GM23338 (cell line): ENCODE measurements at regions not wholly inside any gene's neighbourhood (a gene's known extent, or its start where the extent isn't known, plus 50 kb on each side); places are given as distances from the start of the nearest gene placed in this dataset.

Experiments
- CREB1 ChIP-seq: fragments of 250-450 bp; sonication (Bioruptor Pico); IDR thresholded peaks from 2 replicates; pipeline ENCODE4 v1.5.0; 2020; ENCODE audit warnings: low read depth, mild to moderate bottlenecking, moderate library complexity
- EZH2 ChIP-seq: fragments of 200-600 bp; sonication (generic); IDR thresholded peaks from one replicate; pipeline ENCODE4 v1.8.0; 2017; ENCODE audit warnings: antibody characterized with exemption, mild to moderate bottlenecking, low read depth; ENCODE audit not compliant: unreplicated experiment
- EZH2phosphoT487 ChIP-seq: fragments of 200-600 bp; sonication (generic); IDR thresholded peaks from one replicate; pipeline ENCODE4 v1.8.1; 2018; ENCODE audit warnings: antibody characterized with exemption; ENCODE audit not compliant: unreplicated experiment
- JUNB ChIP-seq: IDR thresholded peaks from one replicate; pipeline ENCODE4 v1.6.1; 2016; ENCODE audit warnings: antibody characterized with exemption; ENCODE audit not compliant: unreplicated experiment
- POLR2AphosphoS5 ChIP-seq: IDR thresholded peaks from 2 replicates; pipeline ENCODE4 v1.6.1; 2016; ENCODE audit warnings: antibody characterized with exemption, low read depth
- STAT1 ChIP-seq: IDR thresholded peaks from one replicate; pipeline ENCODE4 v1.6.1; 2016; ENCODE audit warnings: antibody characterized with exemption; ENCODE audit not compliant: unreplicated experiment
- ZNF114 ChIP-seq: fragments of 250-450 bp; sonication (Bioruptor Pico); IDR thresholded peaks from 2 replicates; pipeline ENCODE4 v1.5.0; 2020; ENCODE audit warnings: mild to moderate bottlenecking, moderate library complexity
- TF ChIP-seq, protein P1 (sequence below), 2 experiments: fragments of 200-600 bp in 1 of 2; sonication (generic) in 1 of 2; conservative IDR thresholded peaks; 2 replicates each; pipeline versions ENCODE4 v1.5.1 to v1.6.1; 2016 to 2017; ENCODE audit warnings: antibody characterized with exemption in 2 of 2, low read depth in 2 of 2, mild to moderate bottlenecking in 2 of 2, moderate library complexity in 1 of 2
- TF ChIP-seq, protein P2 (sequence below): IDR thresholded peaks from one replicate; pipeline ENCODE4 v1.6.1; 2018; ENCODE audit warnings: antibody characterized with exemption; ENCODE audit not compliant: unreplicated experiment

DNA sequence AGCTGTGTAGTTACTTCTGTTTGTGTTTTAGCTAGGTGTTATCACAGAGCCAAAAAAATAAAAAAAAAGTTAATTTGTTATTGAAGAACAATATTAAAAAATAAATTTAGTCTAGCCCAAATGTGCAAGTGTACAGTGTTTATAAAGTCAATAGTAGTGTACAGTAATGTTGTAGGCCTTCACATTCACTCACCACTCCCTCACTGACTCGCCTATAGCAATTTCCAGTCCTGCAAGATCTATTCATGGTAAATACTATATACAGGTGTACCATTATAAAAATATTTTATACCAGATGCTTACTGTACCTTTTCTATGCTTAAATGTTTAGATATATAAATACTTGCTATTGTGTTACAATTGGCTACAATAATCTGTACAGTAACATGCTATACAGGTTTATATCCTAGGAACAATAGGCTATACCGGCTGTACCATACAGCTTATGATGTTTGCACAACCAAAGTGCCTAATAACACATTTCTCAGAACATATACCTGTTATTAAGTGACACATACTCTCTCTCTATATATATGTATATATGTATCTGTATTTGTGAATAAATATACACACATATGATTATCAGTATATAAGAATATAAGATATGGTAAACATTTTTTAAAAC, 341.4 kb upstream of the EDIL3 start:
- TF ChIP-seq, protein P1, sequence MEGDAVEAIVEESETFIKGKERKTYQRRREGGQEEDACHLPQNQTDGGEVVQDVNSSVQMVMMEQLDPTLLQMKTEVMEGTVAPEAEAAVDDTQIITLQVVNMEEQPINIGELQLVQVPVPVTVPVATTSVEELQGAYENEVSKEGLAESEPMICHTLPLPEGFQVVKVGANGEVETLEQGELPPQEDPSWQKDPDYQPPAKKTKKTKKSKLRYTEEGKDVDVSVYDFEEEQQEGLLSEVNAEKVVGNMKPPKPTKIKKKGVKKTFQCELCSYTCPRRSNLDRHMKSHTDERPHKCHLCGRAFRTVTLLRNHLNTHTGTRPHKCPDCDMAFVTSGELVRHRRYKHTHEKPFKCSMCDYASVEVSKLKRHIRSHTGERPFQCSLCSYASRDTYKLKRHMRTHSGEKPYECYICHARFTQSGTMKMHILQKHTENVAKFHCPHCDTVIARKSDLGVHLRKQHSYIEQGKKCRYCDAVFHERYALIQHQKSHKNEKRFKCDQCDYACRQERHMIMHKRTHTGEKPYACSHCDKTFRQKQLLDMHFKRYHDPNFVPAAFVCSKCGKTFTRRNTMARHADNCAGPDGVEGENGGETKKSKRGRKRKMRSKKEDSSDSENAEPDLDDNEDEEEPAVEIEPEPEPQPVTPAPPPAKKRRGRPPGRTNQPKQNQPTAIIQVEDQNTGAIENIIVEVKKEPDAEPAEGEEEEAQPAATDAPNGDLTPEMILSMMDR (conservative IDR thresholded peaks at IDR 0.05; ENCODE audit: low read depth in 2 of 2), result no peak
- TF ChIP-seq EZH2, result no peak
- TF ChIP-seq JUNB, result no peak
- TF ChIP-seq, protein P2, sequence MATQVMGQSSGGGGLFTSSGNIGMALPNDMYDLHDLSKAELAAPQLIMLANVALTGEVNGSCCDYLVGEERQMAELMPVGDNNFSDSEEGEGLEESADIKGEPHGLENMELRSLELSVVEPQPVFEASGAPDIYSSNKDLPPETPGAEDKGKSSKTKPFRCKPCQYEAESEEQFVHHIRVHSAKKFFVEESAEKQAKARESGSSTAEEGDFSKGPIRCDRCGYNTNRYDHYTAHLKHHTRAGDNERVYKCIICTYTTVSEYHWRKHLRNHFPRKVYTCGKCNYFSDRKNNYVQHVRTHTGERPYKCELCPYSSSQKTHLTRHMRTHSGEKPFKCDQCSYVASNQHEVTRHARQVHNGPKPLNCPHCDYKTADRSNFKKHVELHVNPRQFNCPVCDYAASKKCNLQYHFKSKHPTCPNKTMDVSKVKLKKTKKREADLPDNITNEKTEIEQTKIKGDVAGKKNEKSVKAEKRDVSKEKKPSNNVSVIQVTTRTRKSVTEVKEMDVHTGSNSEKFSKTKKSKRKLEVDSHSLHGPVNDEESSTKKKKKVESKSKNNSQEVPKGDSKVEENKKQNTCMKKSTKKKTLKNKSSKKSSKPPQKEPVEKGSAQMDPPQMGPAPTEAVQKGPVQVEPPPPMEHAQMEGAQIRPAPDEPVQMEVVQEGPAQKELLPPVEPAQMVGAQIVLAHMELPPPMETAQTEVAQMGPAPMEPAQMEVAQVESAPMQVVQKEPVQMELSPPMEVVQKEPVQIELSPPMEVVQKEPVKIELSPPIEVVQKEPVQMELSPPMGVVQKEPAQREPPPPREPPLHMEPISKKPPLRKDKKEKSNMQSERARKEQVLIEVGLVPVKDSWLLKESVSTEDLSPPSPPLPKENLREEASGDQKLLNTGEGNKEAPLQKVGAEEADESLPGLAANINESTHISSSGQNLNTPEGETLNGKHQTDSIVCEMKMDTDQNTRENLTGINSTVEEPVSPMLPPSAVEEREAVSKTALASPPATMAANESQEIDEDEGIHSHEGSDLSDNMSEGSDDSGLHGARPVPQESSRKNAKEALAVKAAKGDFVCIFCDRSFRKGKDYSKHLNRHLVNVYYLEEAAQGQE, result no peak
- TF ChIP-seq POLR2AphosphoS5, result no peak
- no peak for TF ChIP-seq ZNF114
- TF ChIP-seq EZH2phosphoT487, result no peak
- TF ChIP-seq CREB1 (CRISPR knock-in tag), result no peak
- TF ChIP-seq STAT1, result no peak
